ENCODE measurements at regions not wholly inside any gene's neighbourhood (a gene's known extent, or its start where the extent isn't known, plus 50 kb on each side); places are given as distances from the start of the nearest gene placed in this dataset.
A peak's percentile ranks its signal among the peaks of the same experiment; 100 is the strongest.

GRCh38 chr20:51978070-51978501 lies 175.8 kb upstream of the SALL4 start:
- H3K4me1 ChIP-seq (ENCODE audit: control insufficient read depth, insufficient read depth, low read length): no peaks in the 10 kb centered on the region
- no peak overlapping the region for H3K4me3 ChIP-seq (ENCODE audit: low read length)
- peaks cover 3% of the 10 kb centered on the region for H3K9me3 ChIP-seq (ENCODE audit: control insufficient read depth, low read length)
- intact Hi-C loops (cut with DNase I): no loop called here
- WGBS: 75% methylated on average over 7 of the region's 7 CpGs
- no peak for DNase-seq
- H3K27ac ChIP-seq (ENCODE audit: low read length): no peak overlapping the region
- no peaks in the 10 kb centered on the region for H3K27me3 ChIP-seq (ENCODE audit: control insufficient read depth, insufficient read depth)
- no peak for ATAC-seq

- intact Hi-C loops (cut with DNase I): no loop called here
- WGBS: 76% methylated on average over 6 of the region's 6 CpGs
Measured at GRCh38 chr20:51972056-51972455, 169.7 kb upstream of the SALL4 start.

GRCh38 chr20:51970858-51971257 lies 168.5 kb upstream of the SALL4 start:
- intact Hi-C loops (cut with DNase I): no loop called here
- DNase-seq (no peak), ATAC-seq (no peak)
- WGBS: 94% methylated on average over 10 of the region's 10 CpGs
- no peak overlapping the region for H3K27ac ChIP-seq (ENCODE audit: low read length)
- no peaks in the 10 kb centered on the region for H3K9me3 ChIP-seq (ENCODE audit: control insufficient read depth, low read length)
- H3K27me3 ChIP-seq (ENCODE audit: control insufficient read depth, insufficient read depth): peaks cover 2% of the 10 kb centered on the region
- H3K4me1 ChIP-seq (ENCODE audit: control insufficient read depth, insufficient read depth, low read length): no peaks in the 10 kb centered on the region
- H3K4me3 ChIP-seq (ENCODE audit: low read length): no peak overlapping the region

More at GRCh38 chr20:51972056-51972455, 169.7 kb upstream of the SALL4 start:
- Histone ChIP-seq H3K4me1 (ENCODE audit: control insufficient read depth, insufficient read depth, low read length) (no peaks in the 10 kb centered on the region), H3K27me3 (ENCODE audit: control insufficient read depth, insufficient read depth) (peaks cover 2% of the 10 kb centered on the region), H3K27ac (ENCODE audit: low read length) (no peak overlapping the region), H3K9me3 (ENCODE audit: control insufficient read depth, low read length) (no peaks in the 10 kb centered on the region), H3K4me3 (ENCODE audit: low read length) (no peak overlapping the region)
- DNase-seq (no peak), ATAC-seq (no peak)

- no peak overlapping the region for H3K4me3 ChIP-seq (ENCODE audit: low read length)
- 88% methylated on average over 5 of the region's 5 CpGs for WGBS
- intact Hi-C loops (cut with DNase I): loop anchor here in 1 of 4 donors (10.0 kb wide), 1 partner anchor 324 kb away; no protein-coding TSS in a partner anchor
- H3K27ac ChIP-seq (ENCODE audit: low read length): no peak overlapping the region
- no peak for ATAC-seq
- no peaks in the 10 kb centered on the region for H3K4me1 ChIP-seq (ENCODE audit: control insufficient read depth, insufficient read depth, low read length)
- DNase-seq: no peak
- peaks cover 2% of the 10 kb centered on the region for H3K27me3 ChIP-seq (ENCODE audit: control insufficient read depth, insufficient read depth)
- no peaks in the 10 kb centered on the region for H3K9me3 ChIP-seq (ENCODE audit: control insufficient read depth, low read length)
Measured at GRCh38 chr20:51969191-51969590, 166.9 kb upstream of the SALL4 start.

GRCh38 chr20:51968151-51968550 lies 165.8 kb upstream of the SALL4 start:
- Histone ChIP-seq H3K9me3 (ENCODE audit: control insufficient read depth, low read length) (no peaks in the 10 kb centered on the region), H3K27me3 (ENCODE audit: control insufficient read depth, insufficient read depth) (peaks cover 2% of the 10 kb centered on the region), H3K4me1 (ENCODE audit: control insufficient read depth, insufficient read depth, low read length) (no peaks in the 10 kb centered on the region), H3K27ac (ENCODE audit: low read length) (no peak overlapping the region), H3K4me3 (ENCODE audit: low read length) (no peak overlapping the region)
- intact Hi-C loops (cut with DNase I): loop anchor here in 1 of 4 donors (10.0 kb wide), 1 partner anchor 323 kb away; no protein-coding TSS in a partner anchor
- WGBS: 94% methylated on average over 4 of the region's 4 CpGs
- no peak for ATAC-seq
- DNase-seq: no peak

GRCh38 chr20:51966296-51966971 lies 164.1 kb upstream of the SALL4 start:
- 53% methylated on average over 8 of the region's 8 CpGs for WGBS
- H3K4me3 ChIP-seq (ENCODE audit: low read length): no peak overlapping the region
- H3K27me3 ChIP-seq (ENCODE audit: control insufficient read depth, insufficient read depth): peaks cover 2% of the 10 kb centered on the region
- intact Hi-C loops (cut with DNase I): loop anchor here in 1 of 4 donors (10.0 kb wide), 1 partner anchor 322 kb away; no protein-coding TSS in a partner anchor
- H3K27ac ChIP-seq (ENCODE audit: low read length): no peak overlapping the region
- peak in 2 of 3 donors; percentile 25 to 61 for DNase-seq
- no peaks in the 10 kb centered on the region for H3K9me3 ChIP-seq (ENCODE audit: control insufficient read depth, low read length)
- peak; percentile 62 to 78 for ATAC-seq
- H3K4me1 ChIP-seq (ENCODE audit: control insufficient read depth, insufficient read depth, low read length): no peaks in the 10 kb centered on the region

GRCh38 chr20:51961964-51962761 lies 159.8 kb upstream of the SALL4 start:
- no peak for ATAC-seq
- H3K27me3 ChIP-seq (ENCODE audit: control insufficient read depth, insufficient read depth): no peaks in the 10 kb centered on the region
- DNase-seq: no peak
- H3K4me1 ChIP-seq (ENCODE audit: control insufficient read depth, insufficient read depth, low read length): no peaks in the 10 kb centered on the region
- WGBS: 65% methylated on average over 11 of the region's 11 CpGs
- intact Hi-C loops (cut with DNase I): loop anchor here in 1 of 4 donors (10.0 kb wide), 1 partner anchor 317 kb away; no protein-coding TSS in a partner anchor
- no peak overlapping the region for H3K4me3 ChIP-seq (ENCODE audit: low read length)
- H3K9me3 ChIP-seq (ENCODE audit: control insufficient read depth, low read length): no peaks in the 10 kb centered on the region
- no peak overlapping the region for H3K27ac ChIP-seq (ENCODE audit: low read length)

GRCh38 chr20:51960047-51960675 lies 157.8 kb upstream of the SALL4 start:
- ATAC-seq: no peak
- Histone ChIP-seq H3K27ac (ENCODE audit: low read length) (no peak overlapping the region), H3K4me3 (ENCODE audit: low read length) (no peak overlapping the region), H3K27me3 (ENCODE audit: control insufficient read depth, insufficient read depth) (no peaks in the 10 kb centered on the region), H3K4me1 (ENCODE audit: control insufficient read depth, insufficient read depth, low read length) (no peaks in the 10 kb centered on the region), H3K9me3 (ENCODE audit: control insufficient read depth, low read length) (no peaks in the 10 kb centered on the region)
- DNase-seq: no peak
- 94% methylated on average over 12 of the region's 12 CpGs for WGBS
- intact Hi-C loops (cut with DNase I): loop anchor here in 1 of 4 donors (10.0 kb wide), 1 partner anchor 315 kb away; no protein-coding TSS in a partner anchor

- H3K27ac ChIP-seq (ENCODE audit: low read length): no peak overlapping the region
- ATAC-seq (no peak), DNase-seq (no peak)
- no peak overlapping the region for H3K4me3 ChIP-seq (ENCODE audit: low read length)
- no peaks in the 10 kb centered on the region for H3K4me1 ChIP-seq (ENCODE audit: control insufficient read depth, insufficient read depth, low read length)
- no peaks in the 10 kb centered on the region for H3K9me3 ChIP-seq (ENCODE audit: control insufficient read depth, low read length)
- intact Hi-C loops (cut with DNase I): no loop called here
- WGBS: 29% methylated on average over 3 of the region's 3 CpGs
- H3K27me3 ChIP-seq (ENCODE audit: control insufficient read depth, insufficient read depth): no peaks in the 10 kb centered on the region
Measured at GRCh38 chr20:51959066-51959542, 156.8 kb upstream of the SALL4 start.

- no peaks in the 10 kb centered on the region for H3K4me1 ChIP-seq (ENCODE audit: control insufficient read depth, insufficient read depth, low read length)
- ATAC-seq (no peak), DNase-seq (no peak)
- no peaks in the 10 kb centered on the region for H3K9me3 ChIP-seq (ENCODE audit: control insufficient read depth, low read length)
- intact Hi-C loops (cut with DNase I): no loop called here
- no peak overlapping the region for H3K4me3 ChIP-seq (ENCODE audit: low read length)
- H3K27ac ChIP-seq (ENCODE audit: low read length): no peak overlapping the region
- 39% methylated on average over 11 of the region's 11 CpGs for WGBS
- H3K27me3 ChIP-seq (ENCODE audit: control insufficient read depth, insufficient read depth): no peaks in the 10 kb centered on the region
Measured at GRCh38 chr20:51958099-51959065, 156.1 kb upstream of the SALL4 start.
